HEK293 (cell line): ENCODE measurements at regions not wholly inside any gene's neighbourhood (a gene's known extent, or its start where the extent isn't known, plus 50 kb on each side); places are given as distances from the start of the nearest gene placed in this dataset.
A peak's percentile ranks its signal among the peaks of the same experiment; 100 is the strongest.

Source experiments
- CTCF ChIA-PET: fragments of 350-600 bp; formaldehyde crosslinking; extraction: SDS; loops from one replicate; lab custom pipeline; 2021; ENCODE audit warnings: antibody characterized with exemption; lab: Yijun Ruan, JAX
- POLR2A ChIA-PET: fragments of 300-600 bp; formaldehyde crosslinking; extraction: SDS; loops from one replicate; lab custom pipeline; 2020; ENCODE audit warnings: antibody characterized with exemption, inconsistent platforms; lab: Yijun Ruan, JAX
- H3K27ac ChIP-seq: fragments of 200-500 bp; sonication (Bioruptor generic); 2 replicates; pipeline ENCODE4 v1.5.1; 2014; ENCODE audit warnings: low read depth, low read length, control low read depth, inconsistent platforms; ENCODE audit errors: extremely low read depth
- H3K36me3 ChIP-seq, 2 experiments: fragments of 200-500 bp in 1 of 2; sonication (Bioruptor generic) in 1 of 2; 1 replicate in 1 of 2; 2 replicates in 1 of 2; pipeline ENCODE4 v1.5.1; 2014 to 2017; ENCODE audit warnings: inconsistent platforms in 2 of 2, low read length in 2 of 2; ENCODE audit not compliant: control insufficient read depth in 2 of 2, insufficient read depth in 1 of 2
- H3K4me1 ChIP-seq: fragments of 200-500 bp; sonication (Bioruptor generic); 2 replicates; pipeline ENCODE4 v1.5.1; 2014; ENCODE audit warnings: mild to moderate bottlenecking, low read length, inconsistent platforms; ENCODE audit not compliant: control insufficient read depth, insufficient read depth
- H3K4me3 ChIP-seq: 2 replicates; pipeline ENCODE4 v1.5.1; 2011; ENCODE audit warnings: low read depth, mild to moderate bottlenecking, control low read depth, low read length, moderate library complexity
- H3K9me3 ChIP-seq: fragments of 200-500 bp; sonication (Bioruptor generic); 2 replicates; pipeline ENCODE4 v1.5.1; 2014; ENCODE audit warnings: low read depth, low read length, inconsistent platforms; ENCODE audit not compliant: control insufficient read depth, insufficient read depth
- SCRT1 ChIP-seq: fragments of 450-650 bp; formaldehyde crosslinking; IDR thresholded peaks from 2 replicates; pipeline ENCODE4 v1.5.1; 2016; ENCODE audit warnings: missing biosample characterization, missing genetic modification characterization, borderline replicate concordance
- SCRT2 ChIP-seq: fragments of 450-650 bp; formaldehyde crosslinking; IDR thresholded peaks from 2 replicates; pipeline ENCODE4 v1.5.1; 2016; ENCODE audit warnings: missing biosample characterization, missing genetic modification characterization
- TRIM28 ChIP-seq: IDR thresholded peaks from 2 replicates; pipeline ENCODE4 v1.6.1; 2011; ENCODE audit warnings: low read length, control low read depth, borderline replicate concordance
- ZIC2 ChIP-seq: fragments of 450-650 bp; formaldehyde crosslinking; IDR thresholded peaks from 2 replicates; pipeline ENCODE4 v1.5.1; 2016; ENCODE audit warnings: missing biosample characterization, missing genetic modification characterization
- ZNF112 ChIP-seq: fragments of 450-650 bp; formaldehyde crosslinking; IDR thresholded peaks from 2 replicates; pipeline ENCODE4 v1.5.0; 2017; ENCODE audit warnings: missing biosample characterization, missing genetic modification characterization
- ZNF239 ChIP-seq: fragments of 450-650 bp; formaldehyde crosslinking; IDR thresholded peaks from 2 replicates; pipeline ENCODE4 v1.5.1; 2016; ENCODE audit warnings: missing biosample characterization, missing genetic modification characterization
- ZNF266 ChIP-seq: fragments of 450-650 bp; formaldehyde crosslinking; IDR thresholded peaks from 2 replicates; pipeline ENCODE4 v1.5.1; 2016; ENCODE audit warnings: missing biosample characterization, missing genetic modification characterization, low read depth
- ZNF311 ChIP-seq: fragments of 450-650 bp; formaldehyde crosslinking; IDR thresholded peaks from 2 replicates; pipeline ENCODE4 v1.5.1; 2017; ENCODE audit warnings: missing biosample characterization, missing genetic modification characterization, borderline replicate concordance
- ZNF433 ChIP-seq: fragments of 450-650 bp; formaldehyde crosslinking; IDR thresholded peaks from 2 replicates; pipeline ENCODE4 v1.5.1; 2016; ENCODE audit warnings: missing biosample characterization, missing genetic modification characterization, low read depth
- TF ChIP-seq, protein P1 (sequence below): fragments of 450-650 bp; formaldehyde crosslinking; IDR thresholded peaks from 2 replicates; pipeline ENCODE4 v1.5.1; 2016; ENCODE audit warnings: missing biosample characterization, missing genetic modification characterization
- TF ChIP-seq, protein P2 (sequence below): fragments of 450-650 bp; formaldehyde crosslinking; IDR thresholded peaks from 2 replicates; pipeline ENCODE4 v1.5.1; 2016; ENCODE audit warnings: missing biosample characterization, missing genetic modification characterization
- TF ChIP-seq, protein P3 (sequence below): fragments of 450-650 bp; formaldehyde crosslinking; IDR thresholded peaks from 2 replicates; pipeline ENCODE4 v1.5.1; 2016; ENCODE audit warnings: missing biosample characterization, missing genetic modification characterization

DNA sequence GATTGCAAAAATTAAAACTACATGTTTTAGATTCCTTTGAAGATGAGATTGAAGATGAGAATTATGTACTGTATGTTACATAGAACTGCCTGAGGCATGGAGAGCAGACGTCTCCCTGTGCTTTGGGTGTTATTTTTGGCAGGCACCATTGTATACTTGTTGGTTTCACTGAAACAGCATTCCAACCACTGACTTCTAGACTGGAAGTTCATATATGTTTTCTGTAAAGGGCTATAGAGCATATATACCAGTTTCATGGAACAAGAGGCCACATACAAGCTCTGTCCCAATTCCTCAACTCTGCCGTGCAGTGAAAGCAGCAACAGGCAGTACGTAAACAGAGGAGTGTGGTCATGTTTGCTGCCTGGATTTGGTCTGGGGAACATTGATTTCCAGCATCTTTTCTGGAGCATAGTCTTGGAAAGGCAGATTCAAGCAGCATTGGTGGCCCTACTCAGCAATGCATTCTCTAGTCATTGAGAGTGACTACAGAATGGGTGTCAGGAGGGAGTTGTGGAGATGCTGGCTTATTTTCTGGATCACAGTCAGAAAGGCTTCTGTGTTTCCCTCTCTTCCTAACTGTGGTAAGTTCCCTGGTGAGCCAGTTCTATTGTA lies 57.6 kb upstream of the CNTN1 start:
- no peak overlapping the region for H3K27ac ChIP-seq
- no peak for TF ChIP-seq ZNF311 (tag by site-specific recombination)
- TF ChIP-seq, protein P1, sequence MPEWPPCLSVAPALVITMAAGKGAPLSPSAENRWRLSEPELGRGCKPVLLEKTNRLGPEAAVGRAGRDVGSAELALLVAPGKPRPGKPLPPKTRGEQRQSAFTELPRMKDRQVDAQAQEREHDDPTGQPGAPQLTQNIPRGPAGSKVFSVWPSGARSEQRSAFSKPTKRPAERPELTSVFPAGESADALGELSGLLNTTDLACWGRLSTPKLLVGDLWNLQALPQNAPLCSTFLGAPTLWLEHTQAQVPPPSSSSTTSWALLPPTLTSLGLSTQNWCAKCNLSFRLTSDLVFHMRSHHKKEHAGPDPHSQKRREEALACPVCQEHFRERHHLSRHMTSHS (tag by site-specific recombination) = no peak
- TF ChIP-seq TRIM28 = no peak
- TF ChIP-seq, protein P2, sequence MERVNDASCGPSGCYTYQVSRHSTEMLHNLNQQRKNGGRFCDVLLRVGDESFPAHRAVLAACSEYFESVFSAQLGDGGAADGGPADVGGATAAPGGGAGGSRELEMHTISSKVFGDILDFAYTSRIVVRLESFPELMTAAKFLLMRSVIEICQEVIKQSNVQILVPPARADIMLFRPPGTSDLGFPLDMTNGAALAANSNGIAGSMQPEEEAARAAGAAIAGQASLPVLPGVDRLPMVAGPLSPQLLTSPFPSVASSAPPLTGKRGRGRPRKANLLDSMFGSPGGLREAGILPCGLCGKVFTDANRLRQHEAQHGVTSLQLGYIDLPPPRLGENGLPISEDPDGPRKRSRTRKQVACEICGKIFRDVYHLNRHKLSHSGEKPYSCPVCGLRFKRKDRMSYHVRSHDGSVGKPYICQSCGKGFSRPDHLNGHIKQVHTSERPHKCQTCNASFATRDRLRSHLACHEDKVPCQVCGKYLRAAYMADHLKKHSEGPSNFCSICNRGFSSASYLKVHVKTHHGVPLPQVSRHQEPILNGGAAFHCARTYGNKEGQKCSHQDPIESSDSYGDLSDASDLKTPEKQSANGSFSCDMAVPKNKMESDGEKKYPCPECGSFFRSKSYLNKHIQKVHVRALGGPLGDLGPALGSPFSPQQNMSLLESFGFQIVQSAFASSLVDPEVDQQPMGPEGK (tag by site-specific recombination) = no peak
- TF ChIP-seq ZIC2 (tag by site-specific recombination) = no peak
- TF ChIP-seq ZNF266 (tag by site-specific recombination) = no peak
- TF ChIP-seq SCRT2 (tag by site-specific recombination) = peak; percentile 91
- no peak for TF ChIP-seq ZNF239 (tag by site-specific recombination)
- peak; percentile 56; the same call in 1 of the 2 replicates for TF ChIP-seq SCRT1 (tag by site-specific recombination)
- no peak for TF ChIP-seq ZNF112 (tag by site-specific recombination)
- TF ChIP-seq, all 188 proteins: peak for 2
- CTCF ChIA-PET = interaction anchor here (0.6 kb wide), 1 partner anchor 453 kb away, joined by 3 read pairs; no protein-coding TSS in a partner anchor
- POLR2A ChIA-PET = no interaction called here
- H3K36me3 ChIP-seq = no peaks in the 10 kb centered on the region
- no peak overlapping the region for H3K4me3 ChIP-seq
- no peaks in the 10 kb centered on the region for H3K9me3 ChIP-seq
- H3K4me1 ChIP-seq = 0 out of 2 replicates have a peak, but pooled peaks cover 3% of the 10 kb centered on the region

DNA sequence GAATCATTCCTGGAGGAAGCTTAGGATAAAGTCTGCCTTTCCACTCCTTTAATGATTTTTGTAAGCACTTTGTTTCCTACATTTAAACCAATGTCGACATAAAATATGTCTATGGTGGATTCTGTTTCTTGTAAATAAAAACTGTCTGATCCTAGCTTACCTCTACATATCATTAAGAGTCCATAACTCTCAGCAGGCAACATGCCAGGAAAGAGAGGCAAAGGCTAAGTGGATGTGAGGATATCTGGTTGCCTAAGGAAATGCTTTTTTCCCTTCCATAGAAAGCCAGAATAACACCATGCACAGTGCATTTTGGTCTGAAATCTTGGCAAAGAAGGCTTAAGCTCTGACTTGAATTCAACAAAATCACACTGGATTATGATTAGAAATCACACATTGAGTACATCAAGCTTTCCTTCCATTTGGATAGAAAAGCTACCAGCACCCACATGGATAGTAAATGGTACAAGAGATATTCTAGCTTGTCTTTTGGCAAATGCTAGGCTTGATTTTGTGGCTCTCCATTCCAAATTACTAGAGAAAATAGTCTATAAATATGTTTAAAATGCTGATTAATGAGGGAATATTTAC lies 57.0 kb upstream of the CNTN1 start:
- Histone ChIP-seq H3K9me3 (no peaks in the 10 kb centered on the region), H3K4me3 (no peak overlapping the region)
- CTCF ChIA-PET = interaction anchor here (0.6 kb wide), 1 partner anchor 454 kb away, joined by 3 read pairs; no protein-coding TSS in a partner anchor
- no peak for TF ChIP-seq ZNF433
- TF ChIP-seq, protein P3, sequence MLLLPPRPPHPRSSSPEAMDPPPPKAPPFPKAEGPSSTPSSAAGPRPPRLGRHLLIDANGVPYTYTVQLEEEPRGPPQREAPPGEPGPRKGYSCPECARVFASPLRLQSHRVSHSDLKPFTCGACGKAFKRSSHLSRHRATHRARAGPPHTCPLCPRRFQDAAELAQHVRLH (tag by site-specific recombination) = 0 out of 2 replicates have a peak, but pooled peaks have one; percentile 8
- TF ChIP-seq, all 188 proteins: peak for 1
- H3K36me3 ChIP-seq = no peaks in the 10 kb centered on the region
- H3K4me1 ChIP-seq = 0 out of 2 replicates have a peak, but pooled peaks cover 3% of the 10 kb centered on the region
- POLR2A ChIA-PET = no interaction called here
- H3K27ac ChIP-seq = no peak overlapping the region
